Neural progenitor cell (in vitro differentiated cells): ENCODE measurements at regions not wholly inside any gene's neighbourhood (a gene's known extent, or its start where the extent isn't known, plus 50 kb on each side); places are given as distances from the start of the nearest gene placed in this dataset.

Experiments
- DNase-seq: peaks from one replicate; pipeline ENCODE4 v3.0.0-alpha.2; 2016; ENCODE audit warnings: low spot score
- H2AFZ ChIP-seq: fragments of 200-600 bp; sonication (generic); replicated peaks from 2 replicates; pipeline ENCODE4 v1.6.1; 2016; ENCODE audit warnings: antibody characterized with exemption
- H3F3A ChIP-seq: fragments of 200-600 bp; sonication (generic); 2 replicates; pipeline ENCODE4 v1.6.1; 2016; ENCODE audit warnings: antibody characterized with exemption, low read depth
- H3K27ac ChIP-seq: fragments of 200-600 bp; sonication (generic); 2 replicates; pipeline ENCODE4 v1.5.1; 2016; ENCODE audit warnings: mild to moderate bottlenecking
- H3K27me3 ChIP-seq: fragments of 200-600 bp; sonication (generic); 2 replicates; pipeline ENCODE4 v1.6.1; 2016; ENCODE audit warnings: mild to moderate bottlenecking, moderate library complexity
- H3K36me3 ChIP-seq: fragments of 200-600 bp; sonication (generic); 2 replicates; pipeline ENCODE4 v1.5.1; 2016
- H3K4me1 ChIP-seq: fragments of 200-600 bp; sonication (generic); 2 replicates; pipeline ENCODE4 v1.6.1; 2016; ENCODE audit warnings: mixed run types
- H3K4me2 ChIP-seq: fragments of 200-600 bp; sonication (generic); 2 replicates; pipeline ENCODE4 v1.6.1; 2016
- H3K4me3 ChIP-seq: fragments of 200-600 bp; sonication (generic); 2 replicates; pipeline ENCODE4 v1.5.1; 2016
- H3K79me2 ChIP-seq: fragments of 200-600 bp; sonication (generic); 2 replicates; pipeline ENCODE4 v1.6.1; 2016; ENCODE audit warnings: low read depth
- H3K9ac ChIP-seq: fragments of 200-600 bp; sonication (generic); 2 replicates; pipeline ENCODE4 v1.6.1; 2016
- H3K9me3 ChIP-seq: fragments of 200-600 bp; sonication (generic); 2 replicates; pipeline ENCODE4 v1.5.1; 2016; ENCODE audit warnings: low read depth
- H4K20me1 ChIP-seq: fragments of 200-600 bp; sonication (generic); 2 replicates; pipeline ENCODE4 v1.6.1; 2016; ENCODE audit warnings: low read depth
- H3K27ac Mint-ChIP-seq: 3 replicates; pipeline ENCODE4 v1.8.0; 2021; ENCODE audit warnings: mixed read lengths
- H3K27me3 Mint-ChIP-seq: 2 replicates; pipeline ENCODE4 v1.8.0; 2022; ENCODE audit warnings: low read depth, mild to moderate bottlenecking, inconsistent platforms, moderate library complexity, mixed read lengths; ENCODE audit not compliant: insufficient read depth
- H3K36me3 Mint-ChIP-seq: 3 replicates; pipeline ENCODE4 v1.8.0; 2021; ENCODE audit warnings: mixed read lengths
- H3K4me1 Mint-ChIP-seq: 3 replicates; pipeline ENCODE4 v1.8.0; 2021; ENCODE audit warnings: mixed read lengths
- H3K4me3 Mint-ChIP-seq: 3 replicates; pipeline ENCODE4 v1.8.0; 2021; ENCODE audit warnings: mild to moderate bottlenecking, moderate library complexity, mixed read lengths
- H3K9me3 Mint-ChIP-seq: 3 replicates; pipeline ENCODE4 v1.8.0; 2020; ENCODE audit warnings: mixed read lengths
- CTCF ChIP-seq: fragments of 200-600 bp; sonication (generic); IDR thresholded peaks from 2 replicates; pipeline ENCODE4 v1.5.1; 2017; ENCODE audit warnings: antibody characterized with exemption, mild to moderate bottlenecking
- EZH2 ChIP-seq: fragments of 200-600 bp; sonication (generic); IDR thresholded peaks from 2 replicates; pipeline ENCODE4 v1.6.1; 2017; ENCODE audit warnings: antibody characterized with exemption, mild to moderate bottlenecking, moderate library complexity
- EZH2phosphoT487 ChIP-seq: fragments of 200-600 bp; sonication (generic); IDR thresholded peaks from 2 replicates; pipeline ENCODE4 v1.6.1; 2017; ENCODE audit warnings: antibody characterized with exemption

- TF ChIP-seq EZH2: no peak
- no peak for TF ChIP-seq CTCF
- Histone ChIP-seq H4K20me1 (no peaks in the 10 kb centered on the region), H2AFZ (no peak overlapping the region), H3K79me2 (no peaks in the 10 kb centered on the region), H3K4me3 (no peak overlapping the region), H3K27me3 (no peaks in the 10 kb centered on the region), H3K9me3 (no peaks in the 10 kb centered on the region), H3K9ac (no peak overlapping the region), H3K27ac (no peak overlapping the region), H3K4me2 (no peak overlapping the region), H3F3A (no peaks in the 10 kb centered on the region), H3K36me3 (no peaks in the 10 kb centered on the region), H3K4me1 (no peaks in the 10 kb centered on the region)
- H3K27ac Mint-ChIP-seq: no peak overlapping the region
- H3K4me3 Mint-ChIP-seq: no peak overlapping the region
- peaks cover 2% of the 10 kb centered on the region for H3K9me3 Mint-ChIP-seq
- H3K36me3 Mint-ChIP-seq: no peaks in the 10 kb centered on the region
- no peaks in the 10 kb centered on the region for H3K27me3 Mint-ChIP-seq
- DNase-seq: no peak
- peaks cover 15% of the 10 kb centered on the region for H3K4me1 Mint-ChIP-seq
Observed at GRCh38 chr4:176439611-176440010, 119.8 kb downstream of the SPCS3 start.

GRCh38 chr4:176440698-176441097 lies 120.9 kb downstream of the SPCS3 start:
- no peaks in the 10 kb centered on the region for H3K27me3 ChIP-seq
- no peaks in the 10 kb centered on the region for H3K9me3 ChIP-seq
- H3K9ac ChIP-seq: no peak overlapping the region
- Mint-ChIP-seq H3K4me3 (no peak overlapping the region), H3K27me3 (no peaks in the 10 kb centered on the region), H3K9me3 (peaks cover 2% of the 10 kb centered on the region), H3K4me1 (peaks cover 15% of the 10 kb centered on the region), H3K27ac (no peak overlapping the region), H3K36me3 (no peaks in the 10 kb centered on the region)
- H3K27ac ChIP-seq: no peak overlapping the region
- DNase-seq: no peak
- no peaks in the 10 kb centered on the region for H3K4me1 ChIP-seq
- no peaks in the 10 kb centered on the region for H3F3A ChIP-seq
- no peaks in the 10 kb centered on the region for H4K20me1 ChIP-seq
- no peak overlapping the region for H2AFZ ChIP-seq
- no peak overlapping the region for H3K4me3 ChIP-seq
- no peak overlapping the region for H3K4me2 ChIP-seq
- no peaks in the 10 kb centered on the region for H3K36me3 ChIP-seq
- TF ChIP-seq EZH2phosphoT487: no peak
- TF ChIP-seq CTCF: no peak
- TF ChIP-seq EZH2: no peak
- no peaks in the 10 kb centered on the region for H3K79me2 ChIP-seq

- peaks cover 5% of the 10 kb centered on the region for H3K9me3 Mint-ChIP-seq
- Histone ChIP-seq H3K4me1 (no peaks in the 10 kb centered on the region), H3K9ac (no peak overlapping the region), H3K79me2 (no peaks in the 10 kb centered on the region), H3K27ac (no peak overlapping the region), H4K20me1 (no peaks in the 10 kb centered on the region), H3K4me3 (no peak overlapping the region), H3K36me3 (no peaks in the 10 kb centered on the region), H3F3A (no peaks in the 10 kb centered on the region), H3K4me2 (no peak overlapping the region), H3K27me3 (no peaks in the 10 kb centered on the region), H3K9me3 (no peaks in the 10 kb centered on the region), H2AFZ (no peak overlapping the region)
- no peak overlapping the region for H3K4me3 Mint-ChIP-seq
- H3K4me1 Mint-ChIP-seq: peaks cover 15% of the 10 kb centered on the region
- no peak overlapping the region for H3K27ac Mint-ChIP-seq
- DNase-seq: no peak
- H3K36me3 Mint-ChIP-seq: peaks cover 2% of the 10 kb centered on the region
- H3K27me3 Mint-ChIP-seq: no peaks in the 10 kb centered on the region
- TF ChIP-seq EZH2 (no peak), CTCF (no peak), EZH2phosphoT487 (no peak)
Observed at GRCh38 chr4:176441594-176441993, 121.8 kb downstream of the SPCS3 start.

GRCh38 chr4:176443117-176443516 lies 123.4 kb downstream of the SPCS3 start:
- Histone ChIP-seq H3K4me3 (no peak overlapping the region), H3K9ac (no peak overlapping the region), H2AFZ (no peak overlapping the region), H4K20me1 (no peaks in the 10 kb centered on the region), H3F3A (no peaks in the 10 kb centered on the region), H3K27me3 (no peaks in the 10 kb centered on the region), H3K79me2 (no peaks in the 10 kb centered on the region), H3K36me3 (no peaks in the 10 kb centered on the region), H3K4me1 (no peaks in the 10 kb centered on the region), H3K9me3 (no peaks in the 10 kb centered on the region), H3K4me2 (no peak overlapping the region), H3K27ac (no peak overlapping the region)
- H3K27ac Mint-ChIP-seq: no peak overlapping the region
- H3K27me3 Mint-ChIP-seq: no peaks in the 10 kb centered on the region
- H3K4me3 Mint-ChIP-seq: no peak overlapping the region
- H3K9me3 Mint-ChIP-seq: peaks cover 5% of the 10 kb centered on the region
- peaks cover 6% of the 10 kb centered on the region for H3K4me1 Mint-ChIP-seq
- peaks cover 2% of the 10 kb centered on the region for H3K36me3 Mint-ChIP-seq
- TF ChIP-seq EZH2 (no peak), EZH2phosphoT487 (no peak), CTCF (no peak)
- no peak for DNase-seq
